Suppressor macrophage treated with lipopolysaccharide for 1 hour (primary cell): ENCODE measurements at regions not wholly inside any gene's neighbourhood (a gene's known extent, or its start where the extent isn't known, plus 50 kb on each side); places are given as distances from the start of the nearest gene placed in this dataset.

Source experiments
- DNase-seq, 3 donors: peaks; one replicate each; pipeline ENCODE4 v3.0.0-alpha.2; 2020 to 2022

- DNase-seq = peak; percentile 41 to 50 (median 45)
These were observed 56.9 kb upstream of the TMPRSS2 start for GRCh38 chr21:41564871-41565274.

- peak; percentile 17 to 52 (median 29) for DNase-seq
These were observed 54.4 kb upstream of the TMPRSS2 start for GRCh38 chr21:41562101-41563000.

GRCh38 chr21:41561701-41562100 lies 53.7 kb upstream of the TMPRSS2 start:
- DNase-seq = no peak

GRCh38 chr21:41560661-41561158 lies 52.8 kb upstream of the TMPRSS2 start:
- DNase-seq = peak in 1 of 3 donors; percentile 4

GRCh38 chr21:41559658-41560631 lies 52.0 kb upstream of the TMPRSS2 start:
- peak; percentile 40 to 53 (median 45) for DNase-seq

GRCh38 chr21:41558842-41559241 lies 50.9 kb upstream of the TMPRSS2 start:
- DNase-seq = no peak

GRCh38 chr21:41557884-41558283 lies 49.9 kb upstream of the TMPRSS2 start:
- DNase-seq = no peak
